HG03558 (cell line): ENCODE measurements at regions not wholly inside any gene's neighbourhood (a gene's known extent, or its start where the extent isn't known, plus 50 kb on each side); places are given as distances from the start of the nearest gene placed in this dataset.

Experiments used
- ATAC-seq: cut with Tn5 transposase; IDR thresholded peaks from one replicate; pipeline ENCODE4 v1.9.1; 2021; ENCODE audit warnings: moderate number of reproducible peaks; ENCODE audit not compliant: unreplicated experiment; ENCODE audit errors: extremely low read depth

- no peak for ATAC-seq
These were observed 373.3 kb upstream of the DIAPH2 start for GRCh38 chrX:96311366-96311765.

- ATAC-seq = no peak
These were observed 369.7 kb upstream of the DIAPH2 start for GRCh38 chrX:96314985-96315384.

GRCh38 chrX:96361844-96362243 is 322.8 kb upstream of the DIAPH2 start:
- ATAC-seq = no peak

GRCh38 chrX:96372313-96373046 is 312.2 kb upstream of the DIAPH2 start:
- ATAC-seq = no peak

- ATAC-seq = no peak
These were observed 311.6 kb upstream of the DIAPH2 start for GRCh38 chrX:96373047-96373355.

GRCh38 chrX:96376266-96376665 is 308.4 kb upstream of the DIAPH2 start:
- no peak for ATAC-seq

- no peak for ATAC-seq
These were observed 304.7 kb upstream of the DIAPH2 start for GRCh38 chrX:96379951-96380350.

- ATAC-seq = no peak
These were observed 302.6 kb upstream of the DIAPH2 start for GRCh38 chrX:96382018-96382417.

- no peak for ATAC-seq
These were observed 301.2 kb upstream of the DIAPH2 start for GRCh38 chrX:96383428-96383827.

- no peak for ATAC-seq
These were observed 298.3 kb upstream of the DIAPH2 start for GRCh38 chrX:96386325-96386724.

- ATAC-seq = no peak
These were observed 297.7 kb upstream of the DIAPH2 start for GRCh38 chrX:96386981-96387380.

GRCh38 chrX:96387801-96388200 is 296.8 kb upstream of the DIAPH2 start:
- ATAC-seq = no peak

- ATAC-seq = no peak
These were observed 295.2 kb upstream of the DIAPH2 start for GRCh38 chrX:96389281-96390047.

- ATAC-seq = no peak
These were observed 290.0 kb upstream of the DIAPH2 start for GRCh38 chrX:96394598-96394997.

- ATAC-seq = no peak
These were observed 281.2 kb upstream of the DIAPH2 start for GRCh38 chrX:96403446-96403845.

GRCh38 chrX:96405842-96406241 is 278.8 kb upstream of the DIAPH2 start:
- no peak for ATAC-seq

- no peak for ATAC-seq
These were observed 277.6 kb upstream of the DIAPH2 start for GRCh38 chrX:96407072-96407471.

GRCh38 chrX:96407501-96407900 is 277.1 kb upstream of the DIAPH2 start:
- no peak for ATAC-seq

GRCh38 chrX:96407981-96408380 is 276.7 kb upstream of the DIAPH2 start:
- no peak for ATAC-seq

- ATAC-seq = no peak
These were observed 273.7 kb upstream of the DIAPH2 start for GRCh38 chrX:96410927-96411326.

GRCh38 chrX:96417695-96418094 is 266.9 kb upstream of the DIAPH2 start:
- no peak for ATAC-seq

GRCh38 chrX:96424007-96424406 is 260.6 kb upstream of the DIAPH2 start:
- ATAC-seq = no peak
